ENCODE measurements at regions not wholly inside any gene's neighbourhood (a gene's known extent, or its start where the extent isn't known, plus 50 kb on each side); places are given as distances from the start of the nearest gene placed in this dataset.

- TF ChIP-seq, protein P1, sequence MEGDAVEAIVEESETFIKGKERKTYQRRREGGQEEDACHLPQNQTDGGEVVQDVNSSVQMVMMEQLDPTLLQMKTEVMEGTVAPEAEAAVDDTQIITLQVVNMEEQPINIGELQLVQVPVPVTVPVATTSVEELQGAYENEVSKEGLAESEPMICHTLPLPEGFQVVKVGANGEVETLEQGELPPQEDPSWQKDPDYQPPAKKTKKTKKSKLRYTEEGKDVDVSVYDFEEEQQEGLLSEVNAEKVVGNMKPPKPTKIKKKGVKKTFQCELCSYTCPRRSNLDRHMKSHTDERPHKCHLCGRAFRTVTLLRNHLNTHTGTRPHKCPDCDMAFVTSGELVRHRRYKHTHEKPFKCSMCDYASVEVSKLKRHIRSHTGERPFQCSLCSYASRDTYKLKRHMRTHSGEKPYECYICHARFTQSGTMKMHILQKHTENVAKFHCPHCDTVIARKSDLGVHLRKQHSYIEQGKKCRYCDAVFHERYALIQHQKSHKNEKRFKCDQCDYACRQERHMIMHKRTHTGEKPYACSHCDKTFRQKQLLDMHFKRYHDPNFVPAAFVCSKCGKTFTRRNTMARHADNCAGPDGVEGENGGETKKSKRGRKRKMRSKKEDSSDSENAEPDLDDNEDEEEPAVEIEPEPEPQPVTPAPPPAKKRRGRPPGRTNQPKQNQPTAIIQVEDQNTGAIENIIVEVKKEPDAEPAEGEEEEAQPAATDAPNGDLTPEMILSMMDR (IDR thresholded peaks at IDR 0.05; ENCODE audit: low read depth, low read length, poor library complexity, severe bottlenecking), result no peak
- no peak for TF ChIP-seq EZH2phosphoT487 (IDR thresholded peaks at IDR 0.05; ENCODE audit: borderline replicate concordance, low read length)
- Histone ChIP-seq H4K20me1 (ENCODE audit: control insufficient read depth, insufficient read depth, low read depth, low read length) (no peaks in the 10 kb centered on the region), H3K79me2 (ENCODE audit: control insufficient read depth, low read length) (no peaks in the 10 kb centered on the region), H3K9me3 (ENCODE audit: control insufficient read depth, insufficient read depth, low read length) (no peaks in the 10 kb centered on the region), H3K36me3 (ENCODE audit: control insufficient read depth, low read length) (no peaks in the 10 kb centered on the region), H3K9me2 (replicated peaks; ENCODE audit: control insufficient read depth, low read length) (no peaks in the 10 kb centered on the region), H3K4me3 (ENCODE audit: low read length) (no peak overlapping the region), H3K4me1 (ENCODE audit: control insufficient read depth, low read length) (no peaks in the 10 kb centered on the region), H3K27ac (ENCODE audit: low read depth, low read length) (no peak overlapping the region), H3F3A (ENCODE audit: control insufficient read depth, insufficient read depth) (no peaks in the 10 kb centered on the region), H3K27me3 (ENCODE audit: control insufficient read depth, low read length) (no peaks in the 10 kb centered on the region), H3K4me2 (ENCODE audit: low read length) (no peak overlapping the region)
Observed at GRCh38 chr12:59321278-59321677, 274.6 kb upstream of the SLC16A7 start.

GRCh38 chr12:59320112-59320511, 275.7 kb upstream of the SLC16A7 start:
- Histone ChIP-seq H3K36me3 (ENCODE audit: control insufficient read depth, low read length) (no peaks in the 10 kb centered on the region), H3K9me3 (ENCODE audit: control insufficient read depth, insufficient read depth, low read length) (no peaks in the 10 kb centered on the region), H3K79me2 (ENCODE audit: control insufficient read depth, low read length) (no peaks in the 10 kb centered on the region), H3K4me3 (ENCODE audit: low read length) (no peak overlapping the region), H3K4me2 (ENCODE audit: low read length) (no peak overlapping the region), H3F3A (ENCODE audit: control insufficient read depth, insufficient read depth) (no peaks in the 10 kb centered on the region), H3K27ac (ENCODE audit: low read depth, low read length) (no peak overlapping the region), H3K27me3 (ENCODE audit: control insufficient read depth, low read length) (no peaks in the 10 kb centered on the region), H3K4me1 (ENCODE audit: control insufficient read depth, low read length) (no peaks in the 10 kb centered on the region), H3K9me2 (replicated peaks; ENCODE audit: control insufficient read depth, low read length) (no peaks in the 10 kb centered on the region), H4K20me1 (ENCODE audit: control insufficient read depth, insufficient read depth, low read depth, low read length) (no peaks in the 10 kb centered on the region)
- no peak for TF ChIP-seq EZH2phosphoT487 (IDR thresholded peaks at IDR 0.05; ENCODE audit: borderline replicate concordance, low read length)
- TF ChIP-seq, protein P1 (IDR thresholded peaks at IDR 0.05; ENCODE audit: low read depth, low read length, poor library complexity, severe bottlenecking), result no peak

DNA sequence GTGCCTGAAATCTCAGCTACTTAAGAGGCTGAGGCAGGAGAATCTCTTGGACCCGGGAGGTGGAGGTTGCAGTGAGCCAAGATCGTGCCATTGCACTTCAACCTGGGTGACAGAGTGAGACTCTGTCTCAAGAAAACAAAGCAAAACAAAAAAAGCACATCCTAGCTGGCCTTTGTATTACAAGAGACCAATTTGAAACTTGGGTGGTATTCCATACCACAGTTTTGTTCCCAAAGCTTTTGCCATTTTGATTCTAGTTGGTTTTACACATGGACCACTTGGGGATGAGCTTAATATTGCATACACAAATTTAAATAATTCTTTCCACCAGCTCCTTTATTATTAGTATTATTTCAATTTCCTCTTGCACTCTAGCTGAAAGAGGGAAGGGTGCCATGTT, 276.9 kb upstream of the SLC16A7 start:
- no peaks in the 10 kb centered on the region for H3K9me3 ChIP-seq (ENCODE audit: control insufficient read depth, insufficient read depth, low read length)
- no peaks in the 10 kb centered on the region for H3K36me3 ChIP-seq (ENCODE audit: control insufficient read depth, low read length)
- TF ChIP-seq, protein P1 (IDR thresholded peaks at IDR 0.05; ENCODE audit: low read depth, low read length, poor library complexity, severe bottlenecking), result no peak
- no peak for TF ChIP-seq EZH2phosphoT487 (IDR thresholded peaks at IDR 0.05; ENCODE audit: borderline replicate concordance, low read length)
- no peaks in the 10 kb centered on the region for H3K9me2 ChIP-seq (replicated peaks; ENCODE audit: control insufficient read depth, low read length)
- H3K79me2 ChIP-seq (ENCODE audit: control insufficient read depth, low read length), result no peaks in the 10 kb centered on the region
- H3K4me2 ChIP-seq (ENCODE audit: low read length), result no peak overlapping the region
- H3K27me3 ChIP-seq (ENCODE audit: control insufficient read depth, low read length), result no peaks in the 10 kb centered on the region
- no peak overlapping the region for H3K4me3 ChIP-seq (ENCODE audit: low read length)
- no peaks in the 10 kb centered on the region for H3K4me1 ChIP-seq (ENCODE audit: control insufficient read depth, low read length)
- no peak overlapping the region for H3K27ac ChIP-seq (ENCODE audit: low read depth, low read length)
- H4K20me1 ChIP-seq (ENCODE audit: control insufficient read depth, insufficient read depth, low read depth, low read length), result no peaks in the 10 kb centered on the region
- no peaks in the 10 kb centered on the region for H3F3A ChIP-seq (ENCODE audit: control insufficient read depth, insufficient read depth)

DNA sequence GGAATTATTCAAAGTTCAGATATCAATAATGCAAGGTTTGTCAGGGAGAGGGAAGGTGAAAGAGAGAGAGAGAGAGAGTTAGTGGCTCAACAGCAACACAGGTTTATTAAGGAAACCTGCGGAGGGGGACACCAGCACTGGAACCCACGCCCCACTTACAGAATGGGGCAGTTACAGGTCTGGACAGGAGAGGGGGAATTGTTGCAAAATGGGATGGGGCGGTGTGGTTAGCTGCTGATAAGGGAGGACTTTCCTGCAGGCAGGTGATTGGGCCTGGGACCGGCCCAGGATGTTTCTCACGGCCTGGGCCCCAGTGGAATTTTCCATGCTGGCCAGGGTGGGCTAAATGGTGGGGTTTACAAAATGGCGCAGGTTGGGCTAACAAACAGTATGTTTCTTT, 278.2 kb upstream of the SLC16A7 start:
- H3K9me2 ChIP-seq (replicated peaks; ENCODE audit: control insufficient read depth, low read length), result no peaks in the 10 kb centered on the region
- no peaks in the 10 kb centered on the region for H3K79me2 ChIP-seq (ENCODE audit: control insufficient read depth, low read length)
- no peaks in the 10 kb centered on the region for H3K36me3 ChIP-seq (ENCODE audit: control insufficient read depth, low read length)
- H3K9me3 ChIP-seq (ENCODE audit: control insufficient read depth, insufficient read depth, low read length), result no peaks in the 10 kb centered on the region
- no peak overlapping the region for H3K4me3 ChIP-seq (ENCODE audit: low read length)
- no peak overlapping the region for H3K27ac ChIP-seq (ENCODE audit: low read depth, low read length)
- no peaks in the 10 kb centered on the region for H3K4me1 ChIP-seq (ENCODE audit: control insufficient read depth, low read length)
- no peak for TF ChIP-seq EZH2phosphoT487 (IDR thresholded peaks at IDR 0.05; ENCODE audit: borderline replicate concordance, low read length)
- TF ChIP-seq, protein P1 (IDR thresholded peaks at IDR 0.05; ENCODE audit: low read depth, low read length, poor library complexity, severe bottlenecking), result no peak
- no peaks in the 10 kb centered on the region for H4K20me1 ChIP-seq (ENCODE audit: control insufficient read depth, insufficient read depth, low read depth, low read length)
- no peaks in the 10 kb centered on the region for H3F3A ChIP-seq (ENCODE audit: control insufficient read depth, insufficient read depth)
- H3K27me3 ChIP-seq (ENCODE audit: control insufficient read depth, low read length), result no peaks in the 10 kb centered on the region
- H3K4me2 ChIP-seq (ENCODE audit: low read length), result no peak overlapping the region
